ENCODE measurements at regions not wholly inside any gene's neighbourhood (a gene's known extent, or its start where the extent isn't known, plus 50 kb on each side); places are given as distances from the start of the nearest gene placed in this dataset.

DNA sequence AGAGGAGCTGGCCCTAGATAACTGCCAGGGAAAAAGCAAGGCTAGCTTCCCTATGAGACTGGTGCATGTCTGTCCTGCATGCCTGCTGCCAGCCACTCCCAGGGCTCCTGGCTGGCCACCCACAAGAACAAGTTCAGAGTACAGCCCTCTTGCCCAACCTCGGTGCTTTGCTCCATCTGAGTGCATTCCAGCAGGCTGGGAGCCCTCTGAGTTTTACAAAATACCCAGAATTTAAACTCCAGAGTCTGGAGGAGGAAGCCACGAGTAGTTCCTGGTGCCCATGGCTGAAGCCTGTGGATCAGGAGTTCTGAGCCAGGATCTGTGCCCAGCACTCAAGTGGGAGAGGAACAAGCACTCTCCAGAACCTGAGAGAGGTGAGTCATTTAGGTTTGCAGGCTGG lies 111.6 kb downstream of the MAGEE2 start:
- TF ChIP-seq ZNF274 (IDR thresholded peaks at IDR 0.05; ENCODE audit: low read depth, low read length) (no peak), YY1 (IDR thresholded peaks at IDR 0.05; ENCODE audit: insufficient read depth, insufficient read length) (no peak), SUZ12 (IDR thresholded peaks at IDR 0.05; ENCODE audit: extremely low read depth, insufficient read depth, insufficient read length) (no peak)
- Histone ChIP-seq H3K4me3 (ENCODE audit: insufficient read length, low read depth) (no peak overlapping the region), H3K9me3 (ENCODE audit: insufficient read depth, low read length) (no peaks in the 10 kb centered on the region; the same call in 1 of the 2 replicates), H3K27me3 (ENCODE audit: insufficient read depth, insufficient read length) (no peaks in the 10 kb centered on the region), H3K4me1 (ENCODE audit: insufficient read depth, insufficient read length) (no peaks in the 10 kb centered on the region), H3K36me3 (ENCODE audit: insufficient read depth, insufficient read length, low read length) (no peaks in the 10 kb centered on the region), H3K9ac (ENCODE audit: insufficient read length, low read depth) (no peak overlapping the region)
- DNase-seq (ENCODE audit: low read depth, low spot score), result no peak

DNA sequence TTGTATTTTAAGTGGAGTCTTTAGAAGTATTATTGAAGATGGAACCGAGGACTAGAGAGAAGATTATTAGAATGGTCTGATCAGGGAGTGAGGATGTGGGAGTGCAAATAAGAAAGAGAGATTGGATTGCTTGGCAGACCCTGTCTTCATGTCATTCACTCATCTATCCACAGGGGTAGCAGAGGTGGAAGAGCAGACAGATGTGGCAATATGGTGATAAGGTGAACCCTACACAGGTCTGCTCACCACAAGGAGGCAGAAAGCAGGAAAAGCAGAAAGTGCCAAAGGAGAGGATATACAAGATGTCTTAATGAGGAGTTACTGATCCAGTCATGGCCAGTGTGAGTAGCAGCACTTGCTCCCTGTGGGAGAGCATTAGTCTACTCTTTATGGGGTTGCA lies 129.4 kb downstream of the MAGEE2 start:
- Histone ChIP-seq H3K27me3 (ENCODE audit: insufficient read depth, insufficient read length) (no peaks in the 10 kb centered on the region), H3K9ac (ENCODE audit: insufficient read length, low read depth) (no peak overlapping the region), H3K36me3 (ENCODE audit: insufficient read depth, insufficient read length, low read length) (no peaks in the 10 kb centered on the region), H3K4me1 (ENCODE audit: insufficient read depth, insufficient read length) (no peaks in the 10 kb centered on the region), H3K4me3 (ENCODE audit: insufficient read length, low read depth) (no peak overlapping the region), H3K9me3 (ENCODE audit: insufficient read depth, low read length) (no peaks in the 10 kb centered on the region)
- DNase-seq (ENCODE audit: low read depth, low spot score), result no peak
- no peak for TF ChIP-seq YY1 (IDR thresholded peaks at IDR 0.05; ENCODE audit: insufficient read depth, insufficient read length)

DNA sequence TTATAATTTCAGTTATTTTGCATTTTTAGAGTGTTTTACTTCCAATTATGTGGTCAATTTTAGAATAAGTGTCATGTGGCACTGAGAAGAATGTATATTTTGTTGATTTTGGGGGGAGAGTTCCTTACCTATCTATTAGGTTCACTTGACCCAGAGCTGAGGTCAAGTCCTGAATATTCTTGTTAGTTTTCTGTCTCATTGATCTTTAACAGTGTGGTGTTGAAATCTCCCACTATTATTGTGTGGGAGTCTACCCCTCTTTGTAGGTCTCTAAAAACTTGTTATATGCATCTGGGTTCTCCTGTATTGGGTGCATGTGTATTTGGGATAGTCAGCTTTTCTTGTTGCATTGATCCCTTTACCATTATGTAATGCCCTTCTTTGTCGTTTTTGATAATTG lies 127.0 kb upstream of the ZDHHC15 start:
- Histone ChIP-seq H3K9ac (ENCODE audit: insufficient read length, low read depth) (no peak overlapping the region), H3K4me1 (ENCODE audit: insufficient read depth, insufficient read length) (no peaks in the 10 kb centered on the region), H3K36me3 (ENCODE audit: insufficient read depth, insufficient read length, low read length) (no peaks in the 10 kb centered on the region), H3K4me3 (ENCODE audit: insufficient read length, low read depth) (no peak overlapping the region), H3K9me3 (ENCODE audit: insufficient read depth, low read length) (no peaks in the 10 kb centered on the region), H3K27me3 (ENCODE audit: insufficient read depth, insufficient read length) (no peaks in the 10 kb centered on the region)
- TF ChIP-seq SUZ12 (IDR thresholded peaks at IDR 0.05; ENCODE audit: extremely low read depth, insufficient read depth, insufficient read length), result no peak
- no peak for TF ChIP-seq YY1 (IDR thresholded peaks at IDR 0.05; ENCODE audit: insufficient read depth, insufficient read length)
- TF ChIP-seq ZNF274 (IDR thresholded peaks at IDR 0.05; ENCODE audit: low read depth, low read length), result no peak
- DNase-seq (ENCODE audit: low read depth, low spot score), result no peak

DNA sequence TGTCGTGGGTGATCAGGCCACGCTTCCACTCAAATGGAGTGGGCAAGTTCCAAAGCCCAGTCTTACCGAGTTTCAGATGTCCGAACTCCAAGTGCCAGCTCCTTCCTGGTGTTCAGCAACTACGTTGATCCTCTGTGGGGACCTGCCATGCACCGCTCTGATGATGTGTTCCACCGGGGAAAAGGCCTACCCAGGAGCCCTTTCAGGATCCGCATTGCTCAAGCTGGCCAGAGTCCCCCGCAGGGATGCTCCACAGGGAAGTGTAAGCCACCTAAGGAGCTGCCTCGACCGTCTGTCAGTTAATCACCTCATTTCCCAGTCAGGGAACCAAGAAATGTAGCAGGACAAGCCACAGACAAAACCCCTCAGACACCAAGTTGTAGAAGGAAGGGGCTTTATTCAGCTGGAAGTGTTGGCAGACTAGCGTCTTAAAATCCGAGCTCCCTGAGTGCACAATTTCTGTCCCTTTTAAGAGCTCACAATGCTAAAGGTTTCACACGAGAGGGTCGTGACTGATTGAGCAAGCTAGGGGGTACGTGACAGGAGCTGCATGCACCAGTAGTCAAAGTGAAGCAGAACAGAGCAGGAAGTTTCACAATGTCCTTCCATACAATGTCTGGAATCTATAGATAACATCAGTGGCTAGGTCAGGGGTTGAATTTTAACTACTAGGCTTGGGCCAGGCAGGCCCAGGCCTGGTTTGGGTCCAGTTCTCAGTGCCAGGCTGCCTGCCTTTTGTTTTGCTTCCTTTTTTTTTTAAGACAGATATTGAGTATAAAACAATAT lies 126.2 kb upstream of the ZDHHC15 start:
- no peak for DNase-seq (ENCODE audit: low read depth, low spot score)
- no peak overlapping the region for H3K9ac ChIP-seq (ENCODE audit: insufficient read length, low read depth)
- no peaks in the 10 kb centered on the region for H3K36me3 ChIP-seq (ENCODE audit: insufficient read depth, insufficient read length, low read length)
- H3K4me1 ChIP-seq (ENCODE audit: insufficient read depth, insufficient read length), result no peaks in the 10 kb centered on the region
- H3K4me3 ChIP-seq (ENCODE audit: insufficient read length, low read depth), result no peak overlapping the region
- no peaks in the 10 kb centered on the region for H3K9me3 ChIP-seq (ENCODE audit: insufficient read depth, low read length)
- H3K27me3 ChIP-seq (ENCODE audit: insufficient read depth, insufficient read length), result no peaks in the 10 kb centered on the region
- TF ChIP-seq YY1 (IDR thresholded peaks at IDR 0.05; ENCODE audit: insufficient read depth, insufficient read length) (no peak), ZNF274 (IDR thresholded peaks at IDR 0.05; ENCODE audit: low read depth, low read length) (no peak), SUZ12 (IDR thresholded peaks at IDR 0.05; ENCODE audit: extremely low read depth, insufficient read depth, insufficient read length) (no peak)

DNA sequence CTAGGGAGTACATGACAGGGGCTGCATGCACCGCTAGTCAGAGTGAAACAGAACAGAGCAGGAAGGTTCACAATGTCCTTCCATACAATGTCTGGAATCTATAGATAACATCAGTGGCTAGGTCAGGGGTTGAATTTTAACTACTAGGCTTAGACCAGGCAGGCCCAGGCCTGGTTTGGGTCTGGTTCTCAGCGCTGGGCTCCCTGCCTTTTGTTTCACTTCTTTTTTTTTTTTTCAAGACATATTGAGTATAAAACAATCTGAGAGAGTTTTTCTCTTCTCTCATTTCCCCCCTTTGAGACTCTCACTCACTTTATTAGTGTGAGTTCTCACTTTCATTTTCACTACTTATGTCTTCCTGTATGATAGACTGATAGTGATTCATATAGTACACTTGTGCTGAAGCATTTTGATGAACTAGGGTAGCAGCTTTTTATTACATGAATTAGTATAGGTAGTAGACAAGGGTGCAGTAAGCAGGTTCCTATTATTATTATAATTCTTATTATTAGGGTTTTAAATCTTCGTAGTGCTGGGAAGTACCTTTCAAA lies 120.0 kb upstream of the ZDHHC15 start:
- Histone ChIP-seq H3K27me3 (ENCODE audit: insufficient read depth, insufficient read length) (no peaks in the 10 kb centered on the region), H3K4me3 (ENCODE audit: insufficient read length, low read depth) (no peak overlapping the region), H3K9me3 (ENCODE audit: insufficient read depth, low read length) (0 out of 2 replicates have a peak, but pooled peaks cover 12% of the 10 kb centered on the region), H3K9ac (ENCODE audit: insufficient read length, low read depth) (no peak overlapping the region), H3K4me1 (ENCODE audit: insufficient read depth, insufficient read length) (no peaks in the 10 kb centered on the region), H3K36me3 (ENCODE audit: insufficient read depth, insufficient read length, low read length) (no peaks in the 10 kb centered on the region)
- no peak for DNase-seq (ENCODE audit: low read depth, low spot score)
- no peak for TF ChIP-seq SUZ12 (IDR thresholded peaks at IDR 0.05; ENCODE audit: extremely low read depth, insufficient read depth, insufficient read length)
- TF ChIP-seq ZNF274 (IDR thresholded peaks at IDR 0.05; ENCODE audit: low read depth, low read length), result no peak
- TF ChIP-seq YY1 (IDR thresholded peaks at IDR 0.05; ENCODE audit: insufficient read depth, insufficient read length), result no peak

DNA sequence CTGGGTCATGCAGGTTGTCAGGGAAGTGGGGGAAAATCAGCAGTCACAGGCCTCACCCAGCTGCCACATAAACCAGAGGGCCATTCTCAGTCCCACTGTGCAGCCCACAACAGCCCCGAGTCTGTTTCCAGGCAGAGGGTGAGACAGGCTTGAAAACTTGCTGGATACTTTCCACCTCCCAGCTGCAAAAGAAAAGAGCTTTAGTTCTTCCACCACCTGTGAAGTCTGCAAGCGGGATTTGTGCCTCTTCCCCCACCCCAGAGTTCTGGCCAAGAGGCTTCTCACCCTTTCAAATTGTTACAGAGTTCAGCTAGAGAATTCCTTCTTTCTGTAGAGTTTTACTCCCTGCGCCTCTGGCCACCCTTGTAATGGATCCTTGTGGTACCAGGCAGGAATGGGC lies 115.5 kb upstream of the ZDHHC15 start:
- no peaks in the 10 kb centered on the region for H3K36me3 ChIP-seq (ENCODE audit: insufficient read depth, insufficient read length, low read length)
- no peak for TF ChIP-seq SUZ12 (IDR thresholded peaks at IDR 0.05; ENCODE audit: extremely low read depth, insufficient read depth, insufficient read length)
- TF ChIP-seq YY1 (IDR thresholded peaks at IDR 0.05; ENCODE audit: insufficient read depth, insufficient read length), result no peak
- no peak for TF ChIP-seq ZNF274 (IDR thresholded peaks at IDR 0.05; ENCODE audit: low read depth, low read length)
- H3K27me3 ChIP-seq (ENCODE audit: insufficient read depth, insufficient read length), result no peaks in the 10 kb centered on the region
- no peak for DNase-seq (ENCODE audit: low read depth, low spot score)
- peaks cover 12% of the 10 kb centered on the region; the same call in 1 of the 2 replicates for H3K9me3 ChIP-seq (ENCODE audit: insufficient read depth, low read length)
- H3K4me1 ChIP-seq (ENCODE audit: insufficient read depth, insufficient read length), result no peaks in the 10 kb centered on the region
- no peak overlapping the region for H3K4me3 ChIP-seq (ENCODE audit: insufficient read length, low read depth)
- H3K9ac ChIP-seq (ENCODE audit: insufficient read length, low read depth), result no peak overlapping the region

DNA sequence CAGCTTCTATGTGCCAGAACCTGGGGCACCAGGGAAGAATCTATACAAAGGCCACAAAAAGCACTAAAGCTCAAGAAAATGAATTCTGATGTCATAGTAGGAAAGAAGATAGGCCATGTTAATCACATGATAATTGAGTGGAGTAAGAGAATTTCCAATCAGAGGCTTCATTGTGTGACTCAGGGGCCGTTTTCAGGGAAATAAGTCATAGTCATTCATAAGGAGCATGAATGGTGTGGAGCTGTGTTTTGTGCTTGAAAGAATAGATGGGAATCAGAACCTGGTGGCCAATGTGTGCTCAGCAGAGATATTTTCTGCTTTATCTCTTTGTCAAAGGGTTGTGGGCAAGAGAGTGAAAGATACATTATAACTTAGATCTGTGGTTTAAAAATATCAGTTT lies 102.4 kb upstream of the ZDHHC15 start:
- no peaks in the 10 kb centered on the region for H3K9me3 ChIP-seq (ENCODE audit: insufficient read depth, low read length)
- H3K9ac ChIP-seq (ENCODE audit: insufficient read length, low read depth), result no peak overlapping the region
- no peaks in the 10 kb centered on the region for H3K36me3 ChIP-seq (ENCODE audit: insufficient read depth, insufficient read length, low read length)
- no peak for TF ChIP-seq ZNF274 (IDR thresholded peaks at IDR 0.05; ENCODE audit: low read depth, low read length)
- no peak for TF ChIP-seq YY1 (IDR thresholded peaks at IDR 0.05; ENCODE audit: insufficient read depth, insufficient read length)
- TF ChIP-seq SUZ12 (IDR thresholded peaks at IDR 0.05; ENCODE audit: extremely low read depth, insufficient read depth, insufficient read length), result no peak
- H3K4me3 ChIP-seq (ENCODE audit: insufficient read length, low read depth), result no peak overlapping the region
- DNase-seq (ENCODE audit: low read depth, low spot score), result no peak
- no peaks in the 10 kb centered on the region for H3K4me1 ChIP-seq (ENCODE audit: insufficient read depth, insufficient read length)
- no peaks in the 10 kb centered on the region for H3K27me3 ChIP-seq (ENCODE audit: insufficient read depth, insufficient read length)
